ENCODE measurements at regions not wholly inside any gene's neighbourhood (a gene's known extent, or its start where the extent isn't known, plus 50 kb on each side); places are given as distances from the start of the nearest gene placed in this dataset.

- TF ChIP-seq, protein P1, sequence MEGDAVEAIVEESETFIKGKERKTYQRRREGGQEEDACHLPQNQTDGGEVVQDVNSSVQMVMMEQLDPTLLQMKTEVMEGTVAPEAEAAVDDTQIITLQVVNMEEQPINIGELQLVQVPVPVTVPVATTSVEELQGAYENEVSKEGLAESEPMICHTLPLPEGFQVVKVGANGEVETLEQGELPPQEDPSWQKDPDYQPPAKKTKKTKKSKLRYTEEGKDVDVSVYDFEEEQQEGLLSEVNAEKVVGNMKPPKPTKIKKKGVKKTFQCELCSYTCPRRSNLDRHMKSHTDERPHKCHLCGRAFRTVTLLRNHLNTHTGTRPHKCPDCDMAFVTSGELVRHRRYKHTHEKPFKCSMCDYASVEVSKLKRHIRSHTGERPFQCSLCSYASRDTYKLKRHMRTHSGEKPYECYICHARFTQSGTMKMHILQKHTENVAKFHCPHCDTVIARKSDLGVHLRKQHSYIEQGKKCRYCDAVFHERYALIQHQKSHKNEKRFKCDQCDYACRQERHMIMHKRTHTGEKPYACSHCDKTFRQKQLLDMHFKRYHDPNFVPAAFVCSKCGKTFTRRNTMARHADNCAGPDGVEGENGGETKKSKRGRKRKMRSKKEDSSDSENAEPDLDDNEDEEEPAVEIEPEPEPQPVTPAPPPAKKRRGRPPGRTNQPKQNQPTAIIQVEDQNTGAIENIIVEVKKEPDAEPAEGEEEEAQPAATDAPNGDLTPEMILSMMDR (IDR thresholded peaks at IDR 0.05; ENCODE audit: insufficient read depth, low read length, poor library complexity, severe bottlenecking): no peak
- TF ChIP-seq EZH2phosphoT487 (conservative IDR thresholded peaks at IDR 0.05; ENCODE audit: low read length): no peak
These were observed 481.6 kb upstream of the MYT1L start for GRCh38 chr2:2812648-2813047.

Measured in SU-DHL-6 (cell line).